ENCODE measurements at regions not wholly inside any gene's neighbourhood (a gene's known extent, or its start where the extent isn't known, plus 50 kb on each side); places are given as distances from the start of the nearest gene placed in this dataset.

DNA sequence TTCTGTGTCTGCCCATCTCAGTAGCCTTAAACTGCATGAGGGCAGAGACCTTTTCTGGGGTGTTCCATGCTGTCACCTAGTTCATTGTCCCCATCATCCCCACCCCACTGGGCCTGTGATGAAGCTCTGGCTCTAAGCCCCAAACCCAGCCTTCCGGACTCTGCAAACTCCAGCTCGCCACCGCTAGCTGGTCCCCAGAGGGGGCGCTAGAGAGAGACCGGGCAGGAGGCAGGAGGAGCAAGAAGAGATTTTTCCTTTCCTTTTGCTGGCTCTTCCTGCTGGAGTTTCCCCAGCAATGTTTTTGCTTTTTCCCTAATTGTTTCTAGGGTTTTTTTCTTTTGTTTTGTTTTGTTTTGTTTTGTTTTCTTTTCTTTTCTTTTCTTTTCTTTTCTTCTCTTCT, 234.4 kb downstream of the TEX36 start:
- BruUV-seq (replicated peaks): no TSS peak
- CTCF ChIA-PET: interaction anchor here (0.6 to 0.7 kb wide), 2 partner anchors 15 to 1489 kb away, joined by 3 read pairs; no protein-coding TSS in a partner anchor
- no peak overlapping the region for H3K4me2 ChIP-seq (ENCODE audit: control insufficient read depth, insufficient read depth)
- POLR2A ChIA-PET: no interaction called here
- SMC1A ChIA-PET (ENCODE audit: uncharacterized antibody, unreplicated experiment): no interaction called here
- H3K79me2 ChIP-seq (ENCODE audit: control insufficient read depth, insufficient read depth, low read length): no peaks in the 10 kb centered on the region
- 42% methylated on average over 5 of the region's 5 CpGs for WGBS (ENCODE audit: insufficient coverage, insufficient replicate concordance, low lambda C conversion rate, missing lambda C conversion rate)
- no peaks in the 10 kb centered on the region; the same call in 2 of the 3 replicates for H3K9me3 ChIP-seq (replicated peaks; ENCODE audit: control insufficient read depth, insufficient read depth, low read length)
- FAIRE-seq (no peak), DNase-seq (ENCODE audit: low read depth, low spot score) (no peak), ATAC-seq (0 out of 3 replicates have a peak, but pooled peaks have one; percentile 34)
- intact Hi-C loops (cut with micrococcal nuclease; ENCODE audit: unreplicated experiment): no loop called here
- no peak overlapping the region for H3K9ac ChIP-seq (ENCODE audit: control insufficient read depth, insufficient read depth, low read length)
- no peak overlapping the region for H3K4me3 ChIP-seq
- H3K27ac ChIP-seq (ENCODE audit: control insufficient read depth, insufficient read depth): no peak overlapping the region
- no peaks in the 10 kb centered on the region; a peak in 2 of 4 replicates for H3K27me3 ChIP-seq (replicated peaks in 1 of 2; ENCODE audit: control insufficient read depth in 2 of 2, insufficient read depth in 2 of 2, low read length in 1 of 2)
- H2AFZ ChIP-seq (ENCODE audit: control insufficient read depth, low read depth, low read length): no peak overlapping the region
- RAD21 ChIA-PET (ENCODE audit: unreplicated experiment): no interaction called here
- in situ Hi-C loops (cut with MboI): no loop called here
- no peaks in the 10 kb centered on the region for H3K4me1 ChIP-seq (ENCODE audit: control insufficient read depth, insufficient read depth, low read length)
- no peaks in the 10 kb centered on the region for H4K20me1 ChIP-seq (ENCODE audit: control insufficient read depth, insufficient read depth)
- H3K36me3 ChIP-seq (ENCODE audit: control insufficient read depth in 2 of 2, insufficient read depth in 2 of 2, low read length in 1 of 2): no peaks in the 10 kb centered on the region
- no peak for TF ChIP-seq SREBF2 (IDR thresholded peaks at IDR 0.05; ENCODE audit: low read length)
- TF ChIP-seq, protein P1, sequence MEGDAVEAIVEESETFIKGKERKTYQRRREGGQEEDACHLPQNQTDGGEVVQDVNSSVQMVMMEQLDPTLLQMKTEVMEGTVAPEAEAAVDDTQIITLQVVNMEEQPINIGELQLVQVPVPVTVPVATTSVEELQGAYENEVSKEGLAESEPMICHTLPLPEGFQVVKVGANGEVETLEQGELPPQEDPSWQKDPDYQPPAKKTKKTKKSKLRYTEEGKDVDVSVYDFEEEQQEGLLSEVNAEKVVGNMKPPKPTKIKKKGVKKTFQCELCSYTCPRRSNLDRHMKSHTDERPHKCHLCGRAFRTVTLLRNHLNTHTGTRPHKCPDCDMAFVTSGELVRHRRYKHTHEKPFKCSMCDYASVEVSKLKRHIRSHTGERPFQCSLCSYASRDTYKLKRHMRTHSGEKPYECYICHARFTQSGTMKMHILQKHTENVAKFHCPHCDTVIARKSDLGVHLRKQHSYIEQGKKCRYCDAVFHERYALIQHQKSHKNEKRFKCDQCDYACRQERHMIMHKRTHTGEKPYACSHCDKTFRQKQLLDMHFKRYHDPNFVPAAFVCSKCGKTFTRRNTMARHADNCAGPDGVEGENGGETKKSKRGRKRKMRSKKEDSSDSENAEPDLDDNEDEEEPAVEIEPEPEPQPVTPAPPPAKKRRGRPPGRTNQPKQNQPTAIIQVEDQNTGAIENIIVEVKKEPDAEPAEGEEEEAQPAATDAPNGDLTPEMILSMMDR (IDR thresholded peaks at IDR 0.05 in 2 of 3, conservative IDR thresholded peaks at IDR 0.05 in 1 of 3; ENCODE audit: control insufficient read depth in 2 of 3, extremely low read depth in 1 of 3, insufficient read depth in 1 of 3, low read depth in 3 of 3, low read length in 3 of 3): peak; percentile 11 to 53 (median 35); a peak in 5 of 6 replicates
- no peak for TF ChIP-seq SUZ12 (IDR thresholded peaks at IDR 0.05; ENCODE audit: unreplicated experiment)

DNA sequence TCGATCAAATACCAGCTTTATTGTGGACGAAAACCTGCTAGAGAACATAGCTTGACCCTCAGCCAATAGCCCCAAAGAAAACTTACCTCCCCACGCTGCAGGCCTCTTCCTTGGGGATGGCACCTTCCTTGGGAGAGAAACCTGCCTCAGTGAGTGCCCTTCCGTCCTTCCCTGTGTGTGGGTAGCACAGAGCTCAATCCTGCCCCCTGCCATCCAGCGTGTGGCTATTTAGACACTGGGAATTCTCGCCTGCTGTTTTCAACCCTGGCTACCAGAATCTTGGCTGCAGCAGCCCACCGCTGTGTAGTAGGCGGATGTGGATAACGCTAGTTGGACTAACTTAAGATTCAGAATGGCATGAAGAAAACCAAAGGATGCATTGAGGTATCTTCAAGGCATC, 238.2 kb downstream of the TEX36 start:
- CTCF ChIA-PET: no interaction called here
- Histone ChIP-seq H3K4me3 (no peak overlapping the region), H3K9me3 (replicated peaks; ENCODE audit: control insufficient read depth, insufficient read depth, low read length) (no peaks in the 10 kb centered on the region), H3K27ac (ENCODE audit: control insufficient read depth, insufficient read depth) (no peak overlapping the region), H4K20me1 (ENCODE audit: control insufficient read depth, insufficient read depth) (no peaks in the 10 kb centered on the region), H3K4me1 (ENCODE audit: control insufficient read depth, insufficient read depth, low read length) (no peaks in the 10 kb centered on the region), H2AFZ (ENCODE audit: control insufficient read depth, low read depth, low read length) (no peak overlapping the region), H3K36me3 (ENCODE audit: control insufficient read depth in 2 of 2, insufficient read depth in 2 of 2, low read length in 1 of 2) (no peaks in the 10 kb centered on the region), H3K27me3 (replicated peaks in 1 of 2; ENCODE audit: control insufficient read depth in 2 of 2, insufficient read depth in 2 of 2, low read length in 1 of 2) (no peaks in the 10 kb centered on the region; a peak in 2 of 4 replicates), H3K79me2 (ENCODE audit: control insufficient read depth, insufficient read depth, low read length) (no peaks in the 10 kb centered on the region), H3K4me2 (ENCODE audit: control insufficient read depth, insufficient read depth) (no peak overlapping the region), H3K9ac (ENCODE audit: control insufficient read depth, insufficient read depth, low read length) (no peak overlapping the region)
- FAIRE-seq (no peak), DNase-seq (ENCODE audit: low read depth, low spot score) (no peak), ATAC-seq (no peak)
- intact Hi-C loops (cut with micrococcal nuclease; ENCODE audit: unreplicated experiment): no loop called here
- SMC1A ChIA-PET (ENCODE audit: uncharacterized antibody, unreplicated experiment): no interaction called here
- no TSS peak for BruUV-seq (replicated peaks)
- WGBS (ENCODE audit: insufficient coverage, insufficient replicate concordance, low lambda C conversion rate, missing lambda C conversion rate): 35% methylated on average over 9 of the region's 9 CpGs
- RAD21 ChIA-PET (ENCODE audit: unreplicated experiment): no interaction called here
- POLR2A ChIA-PET: no interaction called here
- in situ Hi-C loops (cut with MboI): no loop called here
- TF ChIP-seq EP300 (IDR thresholded peaks at IDR 0.05; ENCODE audit: borderline replicate concordance in 1 of 2, control insufficient read depth in 1 of 2, low read depth in 2 of 2, low read length in 2 of 2) (no peak), GATAD2B (conservative IDR thresholded peaks at IDR 0.05; ENCODE audit: low read depth) (no peak), EZH2 (IDR thresholded peaks at IDR 0.05; ENCODE audit: borderline replicate concordance, control insufficient read depth, low read depth, low read length) (no peak)
- TF ChIP-seq, protein P2, sequence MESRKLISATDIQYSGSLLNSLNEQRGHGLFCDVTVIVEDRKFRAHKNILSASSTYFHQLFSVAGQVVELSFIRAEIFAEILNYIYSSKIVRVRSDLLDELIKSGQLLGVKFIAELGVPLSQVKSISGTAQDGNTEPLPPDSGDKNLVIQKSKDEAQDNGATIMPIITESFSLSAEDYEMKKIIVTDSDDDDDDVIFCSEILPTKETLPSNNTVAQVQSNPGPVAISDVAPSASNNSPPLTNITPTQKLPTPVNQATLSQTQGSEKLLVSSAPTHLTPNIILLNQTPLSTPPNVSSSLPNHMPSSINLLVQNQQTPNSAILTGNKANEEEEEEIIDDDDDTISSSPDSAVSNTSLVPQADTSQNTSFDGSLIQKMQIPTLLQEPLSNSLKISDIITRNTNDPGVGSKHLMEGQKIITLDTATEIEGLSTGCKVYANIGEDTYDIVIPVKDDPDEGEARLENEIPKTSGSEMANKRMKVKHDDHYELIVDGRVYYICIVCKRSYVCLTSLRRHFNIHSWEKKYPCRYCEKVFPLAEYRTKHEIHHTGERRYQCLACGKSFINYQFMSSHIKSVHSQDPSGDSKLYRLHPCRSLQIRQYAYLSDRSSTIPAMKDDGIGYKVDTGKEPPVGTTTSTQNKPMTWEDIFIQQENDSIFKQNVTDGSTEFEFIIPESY (IDR thresholded peaks at IDR 0.05): no peak
- TF ChIP-seq, protein P3, sequence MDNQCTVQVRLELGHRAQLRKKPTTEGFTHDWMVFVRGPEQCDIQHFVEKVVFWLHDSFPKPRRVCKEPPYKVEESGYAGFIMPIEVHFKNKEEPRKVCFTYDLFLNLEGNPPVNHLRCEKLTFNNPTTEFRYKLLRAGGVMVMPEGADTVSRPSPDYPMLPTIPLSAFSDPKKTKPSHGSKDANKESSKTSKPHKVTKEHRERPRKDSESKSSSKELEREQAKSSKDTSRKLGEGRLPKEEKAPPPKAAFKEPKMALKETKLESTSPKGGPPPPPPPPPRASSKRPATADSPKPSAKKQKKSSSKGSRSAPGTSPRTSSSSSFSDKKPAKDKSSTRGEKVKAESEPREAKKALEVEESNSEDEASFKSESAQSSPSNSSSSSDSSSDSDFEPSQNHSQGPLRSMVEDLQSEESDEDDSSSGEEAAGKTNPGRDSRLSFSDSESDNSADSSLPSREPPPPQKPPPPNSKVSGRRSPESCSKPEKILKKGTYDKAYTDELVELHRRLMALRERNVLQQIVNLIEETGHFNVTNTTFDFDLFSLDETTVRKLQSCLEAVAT (IDR thresholded peaks at IDR 0.05): no peak
- TF ChIP-seq, protein P4, sequence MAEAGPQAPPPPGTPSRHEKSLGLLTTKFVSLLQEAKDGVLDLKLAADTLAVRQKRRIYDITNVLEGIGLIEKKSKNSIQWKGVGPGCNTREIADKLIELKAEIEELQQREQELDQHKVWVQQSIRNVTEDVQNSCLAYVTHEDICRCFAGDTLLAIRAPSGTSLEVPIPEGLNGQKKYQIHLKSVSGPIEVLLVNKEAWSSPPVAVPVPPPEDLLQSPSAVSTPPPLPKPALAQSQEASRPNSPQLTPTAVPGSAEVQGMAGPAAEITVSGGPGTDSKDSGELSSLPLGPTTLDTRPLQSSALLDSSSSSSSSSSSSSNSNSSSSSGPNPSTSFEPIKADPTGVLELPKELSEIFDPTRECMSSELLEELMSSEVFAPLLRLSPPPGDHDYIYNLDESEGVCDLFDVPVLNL (IDR thresholded peaks at IDR 0.05; ENCODE audit: low read depth, low read length): no peak
